ENCODE measurements at regions not wholly inside any gene's neighbourhood (a gene's known extent, or its start where the extent isn't known, plus 50 kb on each side); places are given as distances from the start of the nearest gene placed in this dataset.

DNA sequence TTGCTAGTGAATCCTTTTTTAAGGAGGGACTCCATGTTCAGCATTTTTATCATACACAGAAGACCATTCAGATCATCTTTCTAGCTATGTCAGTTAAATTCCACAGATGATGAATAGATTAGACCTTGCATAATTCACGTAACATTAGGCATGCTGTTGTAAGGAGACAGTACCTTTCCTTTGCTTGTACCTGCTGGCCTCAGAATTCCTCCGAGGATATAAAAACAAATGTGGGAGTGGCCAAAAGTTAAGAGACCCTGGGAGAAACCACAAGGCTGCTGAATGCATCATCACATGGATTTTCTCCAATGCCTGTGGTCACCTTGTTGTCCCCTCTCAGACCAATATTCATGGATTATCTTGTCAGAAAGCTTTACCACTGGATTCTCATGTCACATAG is 201.4 kb downstream of the MAGEB17 start:
- Histone ChIP-seq H3K36me3 (no peaks in the 10 kb centered on the region), H3K4me3 (no peak overlapping the region), H3K27ac (no peak overlapping the region), H3K9me3 (no peaks in the 10 kb centered on the region), H3K4me1 (no peaks in the 10 kb centered on the region), H3K27me3 (peaks cover 0 to 39% (median 0%) of the 10 kb centered on the region in 7 donors)
- ATAC-seq = no peak
- intact Hi-C loops (cut with DNase I) = no loop called here
- no peak for DNase-seq
- no peak for TF ChIP-seq CTCF (IDR thresholded peaks at IDR 0.05)
- 69 to 73% methylated on average over 2 of the region's 2 CpGs for WGBS, 2 donors

- intact Hi-C loops (cut with DNase I) = no loop called here
- no peak overlapping the region for H3K27ac ChIP-seq
- no peak overlapping the region for H3K4me3 ChIP-seq
- no peaks in the 10 kb centered on the region for H3K36me3 ChIP-seq
- ATAC-seq = no peak
- TF ChIP-seq CTCF (IDR thresholded peaks at IDR 0.05) = no peak
- no peak for DNase-seq
- H3K4me1 ChIP-seq = no peaks in the 10 kb centered on the region
- WGBS, 2 donors = 42 to 58% methylated on average over 2 of the region's 2 CpGs
- H3K27me3 ChIP-seq = peaks cover 0 to 26% (median 0%) of the 10 kb centered on the region in 7 donors
- no peaks in the 10 kb centered on the region for H3K9me3 ChIP-seq
Measured at GRCh38 chrX:16376056-16376455, 208.8 kb downstream of the MAGEB17 start.

- TF ChIP-seq CTCF (IDR thresholded peaks at IDR 0.05) = no peak
- no peak for DNase-seq
- intact Hi-C loops (cut with DNase I) = no loop called here
Measured at GRCh38 chrX:16386126-16386525, 218.8 kb downstream of the MAGEB17 start.

GRCh38 chrX:16392597-16392996 is 225.3 kb downstream of the MAGEB17 start:
- TF ChIP-seq CTCF (IDR thresholded peaks at IDR 0.05) = no peak
- Histone ChIP-seq H3K36me3 (no peaks in the 10 kb centered on the region), H3K27ac (no peak overlapping the region), H3K27me3 (peaks cover 0 to 7% (median 0%) of the 10 kb centered on the region in 7 donors), H3K4me1 (no peaks in the 10 kb centered on the region), H3K4me3 (no peak overlapping the region), H3K9me3 (peaks cover 0 to 6% (median 0%) of the 10 kb centered on the region in 11 donors)
- intact Hi-C loops (cut with DNase I) = no loop called here
- WGBS, 2 donors = 91 to 99% methylated on average over 2 of the region's 2 CpGs
- DNase-seq (no peak), ATAC-seq (no peak)

More at GRCh38 chrX:16386126-16386525, 218.8 kb downstream of the MAGEB17 start:
- Histone ChIP-seq H3K4me3 (no peak overlapping the region), H3K9me3 (peaks cover 0 to 6% (median 0%) of the 10 kb centered on the region in 11 donors), H3K36me3 (no peaks in the 10 kb centered on the region), H3K4me1 (no peaks in the 10 kb centered on the region), H3K27me3 (peaks cover 0 to 31% (median 0%) of the 10 kb centered on the region in 7 donors), H3K27ac (no peak overlapping the region)
- no peak for ATAC-seq
